Keratinocyte (primary cell): ENCODE measurements at regions not wholly inside any gene's neighbourhood (a gene's known extent, or its start where the extent isn't known, plus 50 kb on each side); places are given as distances from the start of the nearest gene placed in this dataset.

Experiments
- CTCF ChIP-seq, 3 experiments: IDR thresholded peaks in 1 of 3; conservative IDR thresholded peaks in 1 of 3; optimal IDR thresholded peaks in 1 of 3; 2 replicates in 2 of 3; 3 replicates in 1 of 3; pipeline versions ENCODE3 to v1.5.1; 2011; ENCODE audit warnings: low read length in 3 of 3, mild to moderate bottlenecking in 3 of 3, moderate library complexity in 2 of 3, control low read depth in 1 of 3, inconsistent platforms in 1 of 3; ENCODE audit not compliant: insufficient read depth in 2 of 3; ENCODE audit errors: extremely low read depth in 1 of 3
- EZH2 ChIP-seq: IDR thresholded peaks from one replicate; pipeline ENCODE4 v1.6.1; 2012; ENCODE audit warnings: inconsistent platforms, mild to moderate bottlenecking, low read length, moderate library complexity

GRCh38 chr5:175121457-175121856, 322.5 kb downstream of the DRD1 start:
- TF ChIP-seq CTCF (optimal IDR thresholded peaks at IDR 0.05 in 1 of 3, IDR thresholded peaks at IDR 0.05 in 1 of 3, conservative IDR thresholded peaks at IDR 0.05 in 1 of 3; ENCODE audit: extremely low read depth in 1 of 3, insufficient read depth in 2 of 3, low read length in 3 of 3) (no peak), EZH2 (no peak)
